Bronchial epithelial cell (primary cell): ENCODE measurements at regions not wholly inside any gene's neighbourhood (a gene's known extent, or its start where the extent isn't known, plus 50 kb on each side); places are given as distances from the start of the nearest gene placed in this dataset.

Experiments used
- DNase-seq: peaks from one replicate; pipeline ENCODE4 v3.0.0-alpha.2; 2010; ENCODE audit warnings: low read depth
- FAIRE-seq: peaks from 2 replicates; lab custom pipeline; 2011; peaks lifted over from hg19 to GRCh38; lab: Jason Lieb, UNC
- H3K27me3 ChIP-seq: 2 replicates; pipeline ENCODE4 v1.5.1; 2011; ENCODE audit warnings: low read length; ENCODE audit not compliant: control insufficient read depth, insufficient read depth
- H3K36me3 ChIP-seq: 2 replicates; pipeline ENCODE4 v1.5.1; 2011; ENCODE audit warnings: low read length; ENCODE audit not compliant: control insufficient read depth, insufficient read depth
- H3K4me3 ChIP-seq: 2 replicates; pipeline ENCODE4 v1.5.1; 2011; ENCODE audit warnings: mild to moderate bottlenecking, low read depth, low read length, control low read depth
- TF ChIP-seq, protein P1 (sequence below): IDR thresholded peaks from 2 replicates; pipeline ENCODE4 v1.5.1; 2011; ENCODE audit warnings: mild to moderate bottlenecking, moderate library complexity, low read length, control low read depth, inconsistent platforms; ENCODE audit not compliant: insufficient read depth, severe bottlenecking

GRCh38 chr11:92829671-92830070 lies 139.8 kb upstream of the MTNR1B start:
- Histone ChIP-seq H3K27me3 (peaks cover 14% of the 10 kb centered on the region), H3K36me3 (no peaks in the 10 kb centered on the region), H3K4me3 (no peak overlapping the region)
- TF ChIP-seq, protein P1, sequence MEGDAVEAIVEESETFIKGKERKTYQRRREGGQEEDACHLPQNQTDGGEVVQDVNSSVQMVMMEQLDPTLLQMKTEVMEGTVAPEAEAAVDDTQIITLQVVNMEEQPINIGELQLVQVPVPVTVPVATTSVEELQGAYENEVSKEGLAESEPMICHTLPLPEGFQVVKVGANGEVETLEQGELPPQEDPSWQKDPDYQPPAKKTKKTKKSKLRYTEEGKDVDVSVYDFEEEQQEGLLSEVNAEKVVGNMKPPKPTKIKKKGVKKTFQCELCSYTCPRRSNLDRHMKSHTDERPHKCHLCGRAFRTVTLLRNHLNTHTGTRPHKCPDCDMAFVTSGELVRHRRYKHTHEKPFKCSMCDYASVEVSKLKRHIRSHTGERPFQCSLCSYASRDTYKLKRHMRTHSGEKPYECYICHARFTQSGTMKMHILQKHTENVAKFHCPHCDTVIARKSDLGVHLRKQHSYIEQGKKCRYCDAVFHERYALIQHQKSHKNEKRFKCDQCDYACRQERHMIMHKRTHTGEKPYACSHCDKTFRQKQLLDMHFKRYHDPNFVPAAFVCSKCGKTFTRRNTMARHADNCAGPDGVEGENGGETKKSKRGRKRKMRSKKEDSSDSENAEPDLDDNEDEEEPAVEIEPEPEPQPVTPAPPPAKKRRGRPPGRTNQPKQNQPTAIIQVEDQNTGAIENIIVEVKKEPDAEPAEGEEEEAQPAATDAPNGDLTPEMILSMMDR: no peak
- FAIRE-seq (no peak), DNase-seq (no peak)

DNA sequence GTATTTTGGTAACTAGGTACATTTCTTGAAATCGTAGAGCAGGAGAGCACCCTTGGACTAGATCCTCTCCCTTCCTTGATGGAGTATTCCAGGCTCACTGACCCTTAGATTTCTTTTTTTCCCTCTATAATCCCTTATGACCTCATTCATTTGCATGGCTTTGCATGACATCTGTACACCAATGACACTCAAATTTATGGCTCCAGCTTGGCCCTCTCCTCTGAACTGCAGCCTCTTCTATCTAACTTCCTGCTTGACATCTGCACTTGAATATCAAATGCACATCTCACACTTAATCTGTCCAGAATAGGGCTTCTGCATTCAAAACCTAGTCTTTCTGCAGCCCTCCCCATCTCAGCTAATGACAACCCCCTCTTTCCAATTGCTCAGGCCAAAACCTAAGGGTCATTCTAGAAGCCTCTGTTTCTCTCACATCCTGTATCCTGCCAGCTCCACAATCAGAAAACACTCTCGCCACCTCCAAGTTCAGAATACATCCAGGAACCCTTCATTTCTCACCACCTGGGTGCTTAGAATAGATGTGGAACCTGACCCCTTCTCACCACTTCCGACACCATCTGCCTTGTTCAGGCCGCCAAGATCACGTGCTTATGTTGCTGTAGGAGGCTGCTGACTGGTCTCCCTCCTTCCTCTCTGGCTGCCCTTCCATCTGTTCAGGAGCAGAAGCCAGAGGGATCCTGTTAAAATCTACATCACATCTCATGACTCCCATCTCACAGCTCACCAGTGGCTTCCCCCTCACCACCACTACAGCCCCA lies 138.9 kb upstream of the MTNR1B start:
- Histone ChIP-seq H3K4me3 (no peak overlapping the region), H3K27me3 (peaks cover 14% of the 10 kb centered on the region), H3K36me3 (no peaks in the 10 kb centered on the region)
- DNase-seq: no peak
- FAIRE-seq: no peak
- TF ChIP-seq, protein P1: no peak

DNA sequence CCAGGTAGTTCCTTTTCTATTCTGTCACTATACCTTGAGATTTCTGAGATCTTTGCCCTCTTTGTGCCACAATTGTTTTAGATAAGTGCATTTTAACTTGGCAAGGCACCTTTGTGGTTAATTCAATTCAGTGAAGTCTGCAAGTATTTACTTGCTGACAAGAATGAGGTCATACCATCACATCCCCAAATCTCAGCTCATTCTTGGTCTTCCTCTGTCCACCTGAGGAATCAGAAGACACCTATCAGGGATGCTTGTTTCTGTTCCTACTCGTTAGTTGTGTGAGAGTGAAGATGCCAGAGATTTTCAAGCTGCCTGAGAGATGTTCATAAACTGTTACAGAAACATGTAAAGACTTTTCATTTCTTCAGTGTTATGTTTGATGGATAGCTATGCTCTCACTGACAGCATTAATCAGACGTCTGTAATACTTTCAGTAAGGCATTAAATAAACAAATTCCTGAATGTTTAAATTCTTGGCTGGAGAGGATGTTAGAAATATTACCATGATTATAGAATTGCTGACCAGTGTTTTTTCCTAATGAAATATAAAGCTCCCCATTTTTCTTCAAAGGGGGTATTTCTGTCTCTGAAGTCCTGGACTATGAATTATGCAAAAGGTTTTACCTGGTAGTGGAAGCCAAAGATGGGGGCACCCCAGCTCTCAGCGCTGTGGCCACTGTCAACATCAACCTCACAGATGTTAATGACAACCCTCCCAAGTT lies 135.0 kb upstream of the MTNR1B start:
- DNase-seq: peak; percentile 77
- H3K36me3 ChIP-seq: no peaks in the 10 kb centered on the region
- H3K27me3 ChIP-seq: peaks cover 10% of the 10 kb centered on the region
- no peak overlapping the region for H3K4me3 ChIP-seq
- TF ChIP-seq, protein P1: no peak
- peak; percentile 85 for FAIRE-seq

DNA sequence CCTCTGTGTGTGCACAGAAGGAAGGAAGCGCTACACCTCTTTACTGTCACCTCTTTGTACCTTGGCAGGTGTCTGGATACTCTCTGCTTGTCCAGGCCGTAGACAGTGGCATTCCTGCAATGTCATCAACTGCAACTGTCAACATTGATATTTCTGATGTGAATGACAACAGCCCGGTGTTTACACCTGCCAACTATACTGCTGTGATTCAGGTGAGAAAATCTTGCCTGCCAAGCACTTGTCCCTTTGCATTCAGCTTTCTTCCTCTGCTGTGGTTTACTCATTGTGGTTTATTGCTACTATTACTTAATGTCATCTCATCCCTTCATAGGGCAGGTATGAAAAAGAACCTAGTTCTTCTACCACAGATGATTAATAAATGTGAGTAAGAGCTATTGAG lies 131.9 kb upstream of the MTNR1B start:
- FAIRE-seq: peak; percentile 75

GRCh38 chr11:92838759-92839310 lies 130.6 kb upstream of the MTNR1B start:
- FAIRE-seq (no peak), DNase-seq (no peak)
- TF ChIP-seq, protein P1: no peak
- Histone ChIP-seq H3K36me3 (no peaks in the 10 kb centered on the region), H3K4me3 (no peak overlapping the region), H3K27me3 (no peaks in the 10 kb centered on the region)

More for the DNA sequence above, 131.9 kb upstream of the MTNR1B start:
- peak; percentile 90 for DNase-seq
- Histone ChIP-seq H3K36me3 (no peaks in the 10 kb centered on the region), H3K27me3 (peaks cover 2% of the 10 kb centered on the region), H3K4me3 (no peak overlapping the region)
- TF ChIP-seq, protein P1: no peak
